C4-2B (cell line): ENCODE measurements at regions not wholly inside any gene's neighbourhood (a gene's known extent, or its start where the extent isn't known, plus 50 kb on each side); places are given as distances from the start of the nearest gene placed in this dataset.

Experiments used
- CTCF ChIP-seq: fragments of 450-650 bp; conservative IDR thresholded peaks from 2 replicates; pipeline ENCODE4 v1.5.1; 2017; ENCODE audit warnings: mild to moderate bottlenecking
- ZFX ChIP-seq: fragments of 450-650 bp; IDR thresholded peaks from 2 replicates; pipeline ENCODE4 v1.6.1; 2017

- TF ChIP-seq CTCF (no peak), ZFX (no peak)
Observed at GRCh38 chr7:109735881-109736280, 1166.2 kb downstream of the DNAJB9 start.
